ENCODE measurements at regions not wholly inside any gene's neighbourhood (a gene's known extent, or its start where the extent isn't known, plus 50 kb on each side); places are given as distances from the start of the nearest gene placed in this dataset.

- no peaks in the 10 kb centered on the region for H3K79me2 ChIP-seq (ENCODE audit: insufficient read depth, low read length)
- H2AFZ ChIP-seq (ENCODE audit: low read length): no peak overlapping the region
- H3K27me3 ChIP-seq (ENCODE audit: insufficient read depth, low read length): no peaks in the 10 kb centered on the region
- H3F3A ChIP-seq (ENCODE audit: insufficient read depth, low read length): no peaks in the 10 kb centered on the region
- H3K4me2 ChIP-seq (ENCODE audit: low read length): no peak overlapping the region
- no peaks in the 10 kb centered on the region for H3K4me1 ChIP-seq (ENCODE audit: insufficient read depth, low read length, severe bottlenecking)
- H4K20me1 ChIP-seq (ENCODE audit: insufficient read depth, low read length): no peaks in the 10 kb centered on the region
- H3K9ac ChIP-seq (ENCODE audit: low read length): no peak overlapping the region
- H3K27ac ChIP-seq (ENCODE audit: low read depth, low read length, poor library complexity, severe bottlenecking): no peak overlapping the region
- no peak for TF ChIP-seq EZH2 (IDR thresholded peaks at IDR 0.05; ENCODE audit: borderline replicate concordance, low read length)
- TF ChIP-seq CTCF (IDR thresholded peaks at IDR 0.05; ENCODE audit: low read length): no peak
- H3K9me3 ChIP-seq (ENCODE audit: low read length): no peaks in the 10 kb centered on the region
- H3K4me3 ChIP-seq (ENCODE audit: low read depth, low read length, poor library complexity, severe bottlenecking): no peak overlapping the region
- H3K36me3 ChIP-seq (ENCODE audit: insufficient read depth, low read length): no peaks in the 10 kb centered on the region
- H3K9me2 ChIP-seq (ENCODE audit: low read depth, low read length): no peaks in the 10 kb centered on the region
These were observed 259.1 kb downstream of the HACE1 start for GRCh38 chr6:104600639-104600931.

- Histone ChIP-seq H3K36me3 (ENCODE audit: insufficient read depth, low read length) (no peaks in the 10 kb centered on the region), H4K20me1 (ENCODE audit: insufficient read depth, low read length) (no peaks in the 10 kb centered on the region), H3K4me2 (ENCODE audit: low read length) (no peak overlapping the region), H3K9me2 (ENCODE audit: low read depth, low read length) (no peaks in the 10 kb centered on the region), H3K9ac (ENCODE audit: low read length) (no peak overlapping the region), H3K9me3 (ENCODE audit: low read length) (no peaks in the 10 kb centered on the region), H3K4me1 (ENCODE audit: insufficient read depth, low read length, severe bottlenecking) (no peaks in the 10 kb centered on the region), H3K27ac (ENCODE audit: low read depth, low read length, poor library complexity, severe bottlenecking) (no peak overlapping the region), H3F3A (ENCODE audit: insufficient read depth, low read length) (no peaks in the 10 kb centered on the region), H3K4me3 (ENCODE audit: low read depth, low read length, poor library complexity, severe bottlenecking) (no peak overlapping the region), H2AFZ (ENCODE audit: low read length) (no peak overlapping the region), H3K79me2 (ENCODE audit: insufficient read depth, low read length) (no peaks in the 10 kb centered on the region), H3K27me3 (ENCODE audit: insufficient read depth, low read length) (no peaks in the 10 kb centered on the region)
- no peak for TF ChIP-seq CTCF (IDR thresholded peaks at IDR 0.05; ENCODE audit: low read length)
- TF ChIP-seq EZH2 (IDR thresholded peaks at IDR 0.05; ENCODE audit: borderline replicate concordance, low read length): no peak
These were observed 259.7 kb downstream of the HACE1 start for GRCh38 chr6:104599821-104600638.

- no peaks in the 10 kb centered on the region for H3K9me2 ChIP-seq (ENCODE audit: low read depth, low read length)
- no peaks in the 10 kb centered on the region for H4K20me1 ChIP-seq (ENCODE audit: insufficient read depth, low read length)
- H2AFZ ChIP-seq (ENCODE audit: low read length): no peak overlapping the region
- no peaks in the 10 kb centered on the region for H3K36me3 ChIP-seq (ENCODE audit: insufficient read depth, low read length)
- H3K9ac ChIP-seq (ENCODE audit: low read length): no peak overlapping the region
- no peaks in the 10 kb centered on the region for H3K79me2 ChIP-seq (ENCODE audit: insufficient read depth, low read length)
- H3K4me1 ChIP-seq (ENCODE audit: insufficient read depth, low read length, severe bottlenecking): no peaks in the 10 kb centered on the region
- TF ChIP-seq CTCF (IDR thresholded peaks at IDR 0.05; ENCODE audit: low read length) (no peak), EZH2 (IDR thresholded peaks at IDR 0.05; ENCODE audit: borderline replicate concordance, low read length) (no peak)
- H3K27me3 ChIP-seq (ENCODE audit: insufficient read depth, low read length): no peaks in the 10 kb centered on the region
- H3K27ac ChIP-seq (ENCODE audit: low read depth, low read length, poor library complexity, severe bottlenecking): no peak overlapping the region
- H3K4me3 ChIP-seq (ENCODE audit: low read depth, low read length, poor library complexity, severe bottlenecking): no peak overlapping the region
- no peak overlapping the region for H3K4me2 ChIP-seq (ENCODE audit: low read length)
- H3F3A ChIP-seq (ENCODE audit: insufficient read depth, low read length): no peaks in the 10 kb centered on the region
- no peaks in the 10 kb centered on the region for H3K9me3 ChIP-seq (ENCODE audit: low read length)
These were observed 262.1 kb downstream of the HACE1 start for GRCh38 chr6:104597541-104598050.

Measured in OCI-LY1 (cell line).